ENCODE measurements at regions not wholly inside any gene's neighbourhood (a gene's known extent, or its start where the extent isn't known, plus 50 kb on each side); places are given as distances from the start of the nearest gene placed in this dataset.

DNA sequence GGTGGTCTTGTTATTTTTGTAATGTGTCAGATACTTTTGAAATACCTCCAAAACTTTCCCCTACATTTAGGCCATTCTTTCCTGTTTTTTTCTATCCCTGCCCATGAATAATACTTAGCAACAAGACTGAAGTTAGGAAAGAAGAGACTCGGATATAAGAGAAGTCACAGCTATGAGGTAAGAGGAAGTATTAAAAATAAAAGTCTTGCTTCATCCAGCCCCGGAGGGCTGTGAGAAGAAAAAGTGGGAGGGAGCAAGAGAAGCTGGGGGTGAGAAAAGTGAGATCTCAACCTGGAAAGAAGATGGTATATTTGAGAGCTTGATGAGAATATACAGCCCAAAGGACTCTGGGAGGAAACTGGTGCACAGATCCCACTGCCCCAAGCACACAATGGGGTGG lies 213.5 kb upstream of the CDIN1 start:
- no peak for DNase-seq
- intact Hi-C loops (cut with DNase I, micrococcal nuclease), result loop anchor here in 1 of 2 donors (10.0 kb wide), 1 partner anchor 69 kb away; no protein-coding TSS in a partner anchor
- ATAC-seq, result no peak

DNA sequence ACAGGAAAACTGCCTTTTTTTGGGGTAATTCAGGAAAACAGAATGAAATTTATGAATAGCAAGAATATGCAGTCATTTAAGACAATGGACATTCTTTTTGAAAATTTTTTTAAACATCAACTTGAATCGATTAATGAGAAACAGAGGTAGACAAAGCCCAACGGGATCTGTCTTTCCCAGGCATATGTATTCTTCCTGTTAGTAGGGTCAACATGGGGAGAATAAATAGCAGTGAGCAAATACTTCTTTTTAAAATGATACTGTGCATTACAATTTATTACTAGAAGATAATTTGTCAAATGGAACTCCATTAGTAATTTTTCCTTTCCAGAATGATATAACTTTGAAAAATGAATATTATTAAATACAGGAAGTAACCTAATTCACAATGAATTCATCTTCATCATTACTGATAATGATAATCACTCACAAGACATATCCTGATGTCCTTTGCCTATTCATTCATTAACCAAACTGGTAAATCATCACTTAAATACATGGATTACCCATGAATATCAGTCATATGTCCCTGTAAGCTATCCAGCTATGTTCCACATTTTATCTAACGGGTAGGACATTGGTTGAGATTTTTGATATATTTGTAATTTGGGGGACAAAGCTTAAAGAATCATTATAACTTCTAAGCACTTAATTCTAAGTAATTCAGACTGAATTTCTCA lies 209.2 kb upstream of the CDIN1 start:
- DNase-seq (no peak), ATAC-seq (no peak)
- intact Hi-C loops (cut with DNase I, micrococcal nuclease), result no loop called here

DNA sequence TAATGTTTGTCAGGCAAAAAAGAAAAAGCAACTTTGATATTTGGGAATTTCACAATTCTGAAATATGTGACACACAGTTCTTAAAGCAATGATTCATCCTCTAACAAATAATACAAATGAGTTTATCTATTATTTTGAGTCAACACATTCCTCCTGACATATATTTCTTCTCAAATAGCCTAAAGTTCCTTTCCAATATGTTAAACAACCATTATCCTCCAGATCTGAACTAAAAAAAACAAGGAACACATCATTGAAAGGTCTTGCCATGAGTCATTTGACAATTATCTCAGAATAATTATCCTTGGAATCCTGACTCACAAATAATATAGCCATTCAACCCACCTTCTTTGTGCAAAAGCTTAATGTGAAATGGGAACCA lies 208.7 kb upstream of the CDIN1 start:
- ATAC-seq, result no peak
- no peak for DNase-seq
- intact Hi-C loops (cut with DNase I, micrococcal nuclease), result no loop called here

DNA sequence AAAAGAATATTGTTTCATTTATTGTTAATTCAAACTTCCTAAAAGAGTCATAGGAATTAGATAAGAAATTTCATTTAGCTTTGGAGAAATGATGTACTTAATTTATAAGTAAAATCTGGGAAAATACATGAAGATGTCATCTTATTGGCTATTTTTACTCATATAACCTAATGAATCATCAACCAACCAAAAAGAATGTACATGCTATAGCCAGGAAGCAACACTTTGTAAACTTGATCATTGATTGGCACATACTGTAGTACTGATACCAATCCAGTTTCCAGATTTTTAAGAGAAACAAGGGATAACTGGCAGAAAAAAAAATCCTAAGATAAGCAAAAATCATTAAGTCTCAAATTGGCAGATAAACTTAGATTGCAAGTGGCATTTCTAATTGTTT lies 207.9 kb upstream of the CDIN1 start:
- ATAC-seq, result no peak
- DNase-seq, result no peak
- intact Hi-C loops (cut with DNase I, micrococcal nuclease), result no loop called here

DNA sequence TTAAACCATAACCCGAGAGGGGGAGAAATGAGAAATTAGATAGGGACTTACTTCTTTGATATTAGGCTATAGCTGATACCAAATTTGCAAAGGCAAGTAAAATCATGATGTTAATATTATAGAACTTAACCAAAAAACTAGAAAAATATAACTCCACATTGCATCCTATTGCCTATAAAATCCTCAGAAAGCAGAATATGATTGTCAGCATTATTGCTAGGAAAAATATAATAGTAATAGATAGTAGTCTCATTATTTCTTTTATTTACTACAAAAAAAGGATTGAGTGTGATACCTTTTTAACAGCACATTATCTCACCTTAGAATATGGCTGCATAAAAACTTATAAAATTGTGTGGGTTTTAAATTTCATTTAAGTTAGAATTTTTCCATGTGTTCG lies 206.5 kb upstream of the CDIN1 start:
- no peak for ATAC-seq
- intact Hi-C loops (cut with DNase I, micrococcal nuclease), result no loop called here
- DNase-seq, result no peak

DNA sequence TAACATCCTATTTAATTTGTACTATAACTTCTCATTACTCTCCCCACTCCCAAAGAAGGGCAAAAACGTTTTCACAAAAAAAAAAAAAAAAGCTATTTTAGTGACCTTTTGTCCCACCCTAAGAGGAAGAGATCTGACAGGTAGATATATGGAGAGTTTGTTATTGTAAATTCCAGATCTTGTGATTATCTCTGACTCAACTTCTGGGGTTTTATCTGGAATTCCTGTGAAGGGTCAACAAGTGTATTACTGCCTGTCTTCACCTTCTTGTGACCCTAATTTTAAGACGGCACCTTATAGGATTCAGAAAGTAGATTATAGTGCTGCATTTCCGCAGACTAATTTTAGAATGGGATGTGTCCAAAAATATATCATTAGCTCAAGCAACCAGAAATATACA lies 205.9 kb upstream of the CDIN1 start:
- no peak for DNase-seq
- ATAC-seq, result no peak
- intact Hi-C loops (cut with DNase I, micrococcal nuclease), result no loop called here

DNA sequence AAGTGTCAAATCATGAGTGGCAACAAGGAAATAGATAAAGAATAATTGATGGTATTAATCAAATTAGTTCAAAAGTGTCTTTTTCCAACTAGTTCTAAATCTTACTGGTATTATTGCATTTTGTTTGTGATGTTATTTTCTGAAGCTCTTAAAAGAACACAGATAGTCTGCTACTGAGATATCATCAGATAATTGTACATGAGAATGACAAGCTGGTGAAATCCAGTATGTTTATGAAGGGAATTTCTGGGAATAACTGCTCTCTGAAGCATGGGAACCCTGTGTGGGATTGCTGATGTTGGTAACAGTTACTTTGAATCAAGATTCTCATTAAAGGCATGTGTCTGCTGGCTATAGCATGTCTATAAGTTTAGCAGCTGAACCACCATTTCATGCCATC lies 190.3 kb upstream of the CDIN1 start:
- ATAC-seq, result no peak
- DNase-seq, result no peak
- intact Hi-C loops (cut with DNase I, micrococcal nuclease), result no loop called here

DNA sequence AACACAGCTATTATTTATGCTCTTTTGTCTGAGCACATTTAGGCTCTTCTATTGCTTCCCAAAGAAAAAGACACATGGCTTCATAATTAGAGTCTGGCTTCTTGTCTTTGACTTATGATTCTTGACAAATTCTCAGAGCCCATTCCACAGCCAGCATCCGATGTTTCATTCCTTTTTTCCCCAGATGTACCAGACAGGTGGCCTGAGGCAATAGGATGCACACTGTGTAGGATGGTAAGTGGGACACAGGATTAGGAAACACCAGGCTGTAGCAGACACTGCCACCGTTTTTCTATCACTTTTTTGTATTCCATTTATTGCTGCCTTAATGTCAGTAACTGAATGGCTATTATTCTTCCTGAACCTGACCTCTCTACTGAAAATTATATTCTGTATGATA lies 188.9 kb upstream of the CDIN1 start:
- no peak for ATAC-seq
- intact Hi-C loops (cut with DNase I, micrococcal nuclease), result no loop called here
- DNase-seq, result no peak

DNA sequence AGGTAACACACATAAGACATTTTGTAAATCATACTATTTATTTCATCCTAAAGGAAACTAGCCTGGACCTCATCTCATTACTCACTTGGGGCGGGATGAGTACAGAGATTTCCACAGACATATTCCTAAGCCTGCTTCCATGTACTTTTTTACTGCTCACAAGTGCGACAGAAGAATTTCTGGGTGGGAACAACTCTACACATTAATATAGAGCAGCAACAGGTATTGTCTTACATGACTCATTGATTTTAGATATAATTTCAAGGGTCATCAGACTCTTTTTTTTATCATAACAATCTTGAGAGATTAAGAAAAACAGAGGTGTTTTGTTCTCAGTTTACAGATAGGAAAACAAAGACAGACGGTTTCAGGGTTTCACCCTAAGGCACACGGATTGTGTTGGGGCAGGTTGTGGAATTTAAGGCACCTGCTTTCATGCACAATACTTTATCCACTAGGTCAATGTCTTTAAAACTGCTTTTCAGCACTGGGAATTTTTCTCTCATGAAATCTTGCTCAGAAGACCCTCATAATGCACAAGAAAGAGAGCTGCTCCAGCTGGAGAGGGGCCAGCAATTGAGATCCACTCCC lies 186.7 kb upstream of the CDIN1 start:
- ATAC-seq, result no peak
- intact Hi-C loops (cut with DNase I, micrococcal nuclease), result no loop called here
- no peak for DNase-seq

GRCh38 chr15:36398212-36398611 lies 181.2 kb upstream of the CDIN1 start:
- DNase-seq, result no peak
- no peak for ATAC-seq
- intact Hi-C loops (cut with DNase I, micrococcal nuclease), result no loop called here

GRCh38 chr15:36399276-36399675 lies 180.2 kb upstream of the CDIN1 start:
- DNase-seq, result no peak
- intact Hi-C loops (cut with DNase I, micrococcal nuclease), result no loop called here
- no peak for ATAC-seq

GRCh38 chr15:36400936-36401585 lies 178.4 kb upstream of the CDIN1 start:
- no peak for DNase-seq
- intact Hi-C loops (cut with DNase I, micrococcal nuclease), result no loop called here
- ATAC-seq, result no peak

- ATAC-seq (no peak), DNase-seq (no peak)
- intact Hi-C loops (cut with DNase I, micrococcal nuclease), result no loop called here
Observed at GRCh38 chr15:36401586-36401966, 177.8 kb upstream of the CDIN1 start.

- ATAC-seq (no peak), DNase-seq (no peak)
- intact Hi-C loops (cut with DNase I, micrococcal nuclease), result no loop called here
Observed at GRCh38 chr15:36403351-36403750, 176.1 kb upstream of the CDIN1 start.

DNA sequence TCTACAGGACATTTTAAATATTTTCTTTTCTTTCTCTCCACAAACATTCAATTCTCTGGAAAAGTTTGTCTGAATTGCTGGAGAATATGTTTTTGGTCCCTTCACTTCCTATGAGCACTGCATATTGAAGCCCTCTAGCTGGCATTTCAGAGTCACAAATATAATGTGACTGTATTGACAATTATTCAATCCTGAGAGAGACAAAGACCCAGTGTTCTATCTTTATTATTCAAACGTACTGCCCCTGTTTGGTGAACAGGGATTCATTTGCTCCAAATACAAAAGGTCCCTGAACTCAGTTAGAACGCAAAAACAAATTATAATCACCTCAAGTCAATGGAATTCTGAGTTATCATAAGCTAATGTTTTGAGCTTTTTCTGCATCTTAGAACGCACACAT lies 173.1 kb upstream of the CDIN1 start:
- ATAC-seq, result no peak

DNA sequence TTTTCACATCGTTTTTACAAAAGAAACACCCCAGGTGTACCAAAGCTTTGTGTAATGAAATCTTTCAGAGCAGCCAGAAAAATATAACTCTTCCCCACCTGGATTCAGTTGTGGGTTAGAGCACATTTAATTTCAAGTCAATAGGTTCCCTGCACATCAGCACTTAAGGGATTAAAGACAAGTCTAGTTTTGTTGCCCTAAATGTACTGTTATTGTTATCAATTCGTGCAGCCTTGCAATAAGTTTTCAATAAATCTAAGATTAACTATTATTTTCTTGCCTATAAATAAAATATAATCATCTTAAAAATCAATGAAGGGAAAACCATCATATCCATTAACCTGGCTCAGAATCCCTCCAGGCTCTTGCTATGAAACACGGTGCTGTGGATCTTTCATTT lies 172.5 kb upstream of the CDIN1 start:
- ATAC-seq (no peak), DNase-seq (no peak)
- intact Hi-C loops (cut with DNase I, micrococcal nuclease), result no loop called here

More for the DNA sequence above, 173.1 kb upstream of the CDIN1 start:
- no peak for DNase-seq
- intact Hi-C loops (cut with DNase I, micrococcal nuclease), result no loop called here

DNA sequence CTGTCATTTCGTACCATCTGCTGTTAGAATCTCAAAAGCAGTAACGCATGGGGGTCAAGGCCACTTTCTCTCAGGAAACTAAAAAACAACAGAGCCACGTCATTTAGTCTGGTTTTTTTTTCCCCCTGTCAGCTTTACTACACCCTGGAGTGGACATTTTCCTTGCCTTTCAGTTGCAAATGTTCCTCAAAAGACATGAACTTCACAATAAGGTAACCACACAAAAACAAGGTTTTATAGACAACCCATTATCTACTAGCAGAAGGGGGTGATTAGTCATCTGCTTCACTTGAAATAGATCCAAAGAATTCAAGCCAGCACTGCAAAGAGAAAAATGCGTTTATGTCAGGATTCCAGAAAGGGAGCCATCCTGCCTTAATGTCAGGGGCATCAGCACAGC lies 171.8 kb upstream of the CDIN1 start:
- ATAC-seq (no peak), DNase-seq (no peak)
- intact Hi-C loops (cut with DNase I, micrococcal nuclease), result no loop called here

- ATAC-seq, result no peak
- no peak for DNase-seq
- intact Hi-C loops (cut with DNase I, micrococcal nuclease), result no loop called here
Observed at GRCh38 chr15:36409819-36410218, 169.6 kb upstream of the CDIN1 start.

- ATAC-seq, result no peak
- no peak for DNase-seq
- intact Hi-C loops (cut with DNase I, micrococcal nuclease), result no loop called here
Observed at GRCh38 chr15:36414670-36415069, 164.8 kb upstream of the CDIN1 start.

- ATAC-seq, result no peak
- no peak for DNase-seq
- intact Hi-C loops (cut with DNase I, micrococcal nuclease), result no loop called here
Observed at GRCh38 chr15:36415643-36416042, 163.8 kb upstream of the CDIN1 start.

DNA sequence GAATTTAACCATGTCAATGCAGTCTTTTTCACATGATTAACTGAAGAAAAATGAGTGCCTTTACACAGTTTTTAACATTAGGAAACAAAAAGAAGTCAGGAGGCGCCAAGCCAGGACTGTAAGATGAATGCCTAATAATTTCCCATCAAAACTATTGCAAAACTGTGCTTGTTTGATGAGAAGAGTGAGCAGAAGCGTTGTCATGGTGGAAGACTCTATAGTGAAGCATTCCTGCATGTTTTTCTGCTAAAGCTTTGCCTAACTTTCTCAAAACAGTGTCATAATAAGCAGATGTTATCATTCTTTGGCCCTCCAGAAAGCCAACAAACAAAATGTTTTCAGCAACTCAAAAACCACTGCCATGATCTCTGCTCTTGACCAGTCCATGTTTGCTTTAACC lies 156.8 kb upstream of the CDIN1 start:
- ATAC-seq, result no peak
- intact Hi-C loops (cut with DNase I, micrococcal nuclease), result no loop called here
- DNase-seq, result no peak

All from left colon (tissue), 2 donors.